Ammon's horn (tissue), 1 donor: ENCODE measurements at regions not wholly inside any gene's neighbourhood (a gene's known extent, or its start where the extent isn't known, plus 50 kb on each side); places are given as distances from the start of the nearest gene placed in this dataset.
"Not testable (repeated sequence)": the region's sequence is repeated elsewhere in the genome, so short reads cannot be mapped to it uniquely, and the experiment has no call there.

ENCODE experiments used
- DNase-seq: peaks from one replicate; pipeline ENCODE4 v3.0.0-alpha.2; 2016; ENCODE audit warnings: low spot score

GRCh38 chr17:15860774-15861173, 84.2 kb upstream of the ADORA2B start:
- not testable (repeated sequence) for DNase-seq

- not testable (repeated sequence) for DNase-seq
Measured at GRCh38 chr17:15864061-15864460, 80.9 kb upstream of the ADORA2B start.

- DNase-seq: not testable (repeated sequence)
Measured at GRCh38 chr17:15864472-15864871, 80.5 kb upstream of the ADORA2B start.

GRCh38 chr17:15866015-15866414, 78.9 kb upstream of the ADORA2B start:
- not testable (repeated sequence) for DNase-seq

GRCh38 chr17:15867331-15867730, 77.6 kb upstream of the ADORA2B start:
- DNase-seq: not testable (repeated sequence)

- DNase-seq: not testable (repeated sequence)
Measured at GRCh38 chr17:15869868-15870267, 75.1 kb upstream of the ADORA2B start.

GRCh38 chr17:15872677-15873076, 72.3 kb upstream of the ADORA2B start:
- DNase-seq: not testable (repeated sequence)

- not testable (repeated sequence) for DNase-seq
Measured at GRCh38 chr17:15877882-15878500, 66.9 kb upstream of the ADORA2B start.

- no peak for DNase-seq
Measured at GRCh38 chr17:15882058-15882720, 62.7 kb upstream of the ADORA2B start.

GRCh38 chr17:15882777-15883176, 62.2 kb upstream of the ADORA2B start:
- DNase-seq: no peak

- no peak for DNase-seq
Measured at GRCh38 chr17:15883617-15884111, 61.3 kb upstream of the ADORA2B start.

- DNase-seq: no peak
Measured at GRCh38 chr17:15884731-15885130, 60.2 kb upstream of the ADORA2B start.

- DNase-seq: no peak
Measured at GRCh38 chr17:15885770-15886169, 59.2 kb upstream of the ADORA2B start.

- DNase-seq: no peak
Measured at GRCh38 chr17:15886221-15886620, 58.7 kb upstream of the ADORA2B start.

- DNase-seq: peak; percentile 7
Measured at GRCh38 chr17:15886804-15887203, 58.1 kb upstream of the ADORA2B start.

GRCh38 chr17:15888436-15888835, 56.5 kb upstream of the ADORA2B start:
- no peak for DNase-seq

- DNase-seq: no peak
Measured at GRCh38 chr17:15890279-15890892, 54.5 kb upstream of the ADORA2B start.

GRCh38 chr17:15891318-15891717, 53.6 kb upstream of the ADORA2B start:
- DNase-seq: no peak

GRCh38 chr17:15892244-15892643, 52.7 kb upstream of the ADORA2B start:
- no peak for DNase-seq

- peak; percentile 25 for DNase-seq
Measured at GRCh38 chr17:15892731-15893657, 51.9 kb upstream of the ADORA2B start.

- no peak for DNase-seq
Measured at GRCh38 chr17:15893658-15894024, 51.3 kb upstream of the ADORA2B start.

GRCh38 chr17:15894258-15894657, 50.7 kb upstream of the ADORA2B start:
- DNase-seq: no peak
